Urinary bladder (tissue), 3 donors: ENCODE measurements at regions not wholly inside any gene's neighbourhood (a gene's known extent, or its start where the extent isn't known, plus 50 kb on each side); places are given as distances from the start of the nearest gene placed in this dataset.

ENCODE experiments used
- DNase-seq: peaks from one replicate; pipeline ENCODE4 v3.0.0-alpha.2; 2015; ENCODE audit errors: extremely low spot score
- H3K27ac ChIP-seq: one replicate; pipeline ENCODE4 v1.5.1; 2013; ENCODE audit warnings: low read depth, mild to moderate bottlenecking, moderate library complexity
- H3K36me3 ChIP-seq: one replicate; pipeline ENCODE4 v1.6.1; 2013; ENCODE audit warnings: mild to moderate bottlenecking, moderate library complexity; ENCODE audit not compliant: insufficient read depth
- H3K4me1 ChIP-seq: one replicate; pipeline ENCODE4 v1.6.1; 2013; ENCODE audit warnings: mild to moderate bottlenecking, moderate library complexity; ENCODE audit not compliant: insufficient read depth
- H3K4me3 ChIP-seq: one replicate; pipeline ENCODE4 v1.5.1; 2013; ENCODE audit warnings: low read depth, low read length
- WGBS: extraction: QIAGEN DNeasy Blood & Tissue Kit; methylation state at CpG from one replicate; pipeline ENCODE4 v1.1.7; 2013; 5-methylcytosine and 5-hydroxymethylcytosine counted together
- donor health status: healthy with polysubstance abuse.
- donor health status: healthy.

- Histone ChIP-seq H3K4me1 (peaks cover 2% of the 10 kb centered on the region), H3K27ac (no peak overlapping the region), H3K36me3 (no peaks in the 10 kb centered on the region), H3K4me3 (no peak overlapping the region)
- DNase-seq = no peak
- 62% methylated on average over 4 of the region's 4 CpGs for WGBS
Observed at GRCh38 chr13:105830821-105831220, 704.6 kb downstream of the EFNB2 start.

GRCh38 chr13:105827111-105827809, 708.2 kb downstream of the EFNB2 start:
- Histone ChIP-seq H3K4me3 (no peak overlapping the region), H3K27ac (no peak overlapping the region), H3K4me1 (peaks cover 2% of the 10 kb centered on the region), H3K36me3 (no peaks in the 10 kb centered on the region)
- DNase-seq = no peak
- 71% methylated on average over 7 of the region's 7 CpGs for WGBS

GRCh38 chr13:105825071-105825470, 710.4 kb downstream of the EFNB2 start:
- Histone ChIP-seq H3K36me3 (no peaks in the 10 kb centered on the region), H3K4me1 (peaks cover 2% of the 10 kb centered on the region), H3K4me3 (no peak overlapping the region), H3K27ac (no peak overlapping the region)
- no peak for DNase-seq
- WGBS = 56% methylated on average over 1 of the region's 1 CpG

- Histone ChIP-seq H3K4me3 (no peak overlapping the region), H3K36me3 (no peaks in the 10 kb centered on the region), H3K27ac (no peak overlapping the region), H3K4me1 (no peaks in the 10 kb centered on the region)
- WGBS = 84% methylated on average over 2 of the region's 2 CpGs
- DNase-seq = no peak
Observed at GRCh38 chr13:105821337-105821736, 714.1 kb downstream of the EFNB2 start.

- H3K4me3 ChIP-seq = no peak overlapping the region
- no peak overlapping the region for H3K27ac ChIP-seq
- no peaks in the 10 kb centered on the region for H3K36me3 ChIP-seq
- H3K4me1 ChIP-seq = no peaks in the 10 kb centered on the region
- DNase-seq = no peak
- WGBS = 66% methylated on average over 3 of the region's 3 CpGs
Observed at GRCh38 chr13:105820415-105820814, 715.0 kb downstream of the EFNB2 start.

GRCh38 chr13:105817498-105817897, 718.0 kb downstream of the EFNB2 start:
- no peak for DNase-seq
- H3K27ac ChIP-seq = no peak overlapping the region
- 78% methylated on average over 4 of the region's 4 CpGs for WGBS
- H3K4me3 ChIP-seq = no peak overlapping the region
- H3K36me3 ChIP-seq = no peaks in the 10 kb centered on the region
- no peaks in the 10 kb centered on the region for H3K4me1 ChIP-seq

GRCh38 chr13:105816994-105817393, 718.5 kb downstream of the EFNB2 start:
- H3K36me3 ChIP-seq = no peaks in the 10 kb centered on the region
- WGBS = 74% methylated on average over 4 of the region's 4 CpGs

GRCh38 chr13:105814902-105815250, 720.6 kb downstream of the EFNB2 start:
- Histone ChIP-seq H3K4me1 (no peaks in the 10 kb centered on the region), H3K4me3 (no peak overlapping the region)
- 49% methylated on average over 4 of the region's 4 CpGs for WGBS

More at GRCh38 chr13:105816994-105817393, 718.5 kb downstream of the EFNB2 start:
- no peaks in the 10 kb centered on the region for H3K4me1 ChIP-seq
- no peak overlapping the region for H3K4me3 ChIP-seq
- peak; percentile 47 for DNase-seq
- no peak overlapping the region for H3K27ac ChIP-seq

GRCh38 chr13:105814219-105814901, 721.1 kb downstream of the EFNB2 start:
- Histone ChIP-seq H3K36me3 (no peaks in the 10 kb centered on the region), H3K4me1 (no peaks in the 10 kb centered on the region), H3K4me3 (no peak overlapping the region), H3K27ac (no peak overlapping the region)
- WGBS = 69% methylated on average over 5 of the region's 5 CpGs
- DNase-seq = no peak

More at GRCh38 chr13:105814902-105815250, 720.6 kb downstream of the EFNB2 start:
- Histone ChIP-seq H3K27ac (no peak overlapping the region), H3K36me3 (no peaks in the 10 kb centered on the region)
- no peak for DNase-seq

GRCh38 chr13:105806628-105806920, 728.9 kb downstream of the EFNB2 start:
- no peaks in the 10 kb centered on the region for H3K4me1 ChIP-seq
- DNase-seq = no peak
- H3K36me3 ChIP-seq = no peaks in the 10 kb centered on the region
- no peak overlapping the region for H3K27ac ChIP-seq
- WGBS = 57% methylated on average over 3 of the region's 3 CpGs
- no peak overlapping the region for H3K4me3 ChIP-seq

GRCh38 chr13:105805892-105806627, 729.4 kb downstream of the EFNB2 start:
- WGBS = 52% methylated on average over 6 of the region's 6 CpGs
- Histone ChIP-seq H3K27ac (no peak overlapping the region), H3K4me3 (no peak overlapping the region), H3K36me3 (no peaks in the 10 kb centered on the region), H3K4me1 (no peaks in the 10 kb centered on the region)
- no peak for DNase-seq

GRCh38 chr13:105804561-105805190, 730.8 kb downstream of the EFNB2 start:
- Histone ChIP-seq H3K36me3 (no peaks in the 10 kb centered on the region), H3K27ac (no peak overlapping the region), H3K4me3 (no peak overlapping the region), H3K4me1 (no peaks in the 10 kb centered on the region)
- 42% methylated on average over 3 of the region's 3 CpGs for WGBS
- no peak for DNase-seq

GRCh38 chr13:105799155-105799554, 736.3 kb downstream of the EFNB2 start:
- Histone ChIP-seq H3K4me3 (no peak overlapping the region), H3K4me1 (no peaks in the 10 kb centered on the region), H3K36me3 (no peaks in the 10 kb centered on the region), H3K27ac (no peak overlapping the region)
- no peak for DNase-seq

GRCh38 chr13:105798541-105798940, 736.9 kb downstream of the EFNB2 start:
- no peaks in the 10 kb centered on the region for H3K36me3 ChIP-seq
- H3K4me1 ChIP-seq = no peaks in the 10 kb centered on the region
- H3K4me3 ChIP-seq = no peak overlapping the region
- DNase-seq = no peak
- WGBS = 0% methylated on average over 1 of the region's 1 CpG
- no peak overlapping the region for H3K27ac ChIP-seq
